Stimulated activated CD8-positive, alpha-beta memory T cell treated with anti-CD3 and anti-CD28 coated beads, Interleukin-7, amount 100 ng/mL, for 48 hours (primary cell): ENCODE measurements at regions not wholly inside any gene's neighbourhood (a gene's known extent, or its start where the extent isn't known, plus 50 kb on each side); places are given as distances from the start of the nearest gene placed in this dataset.
"Not testable (repeated sequence)": the region's sequence is repeated elsewhere in the genome, so short reads cannot be mapped to it uniquely, and the experiment has no call there.

Source experiments
- DNase-seq, 2 donors: peaks; one replicate each; pipeline ENCODE4 v3.0.0-alpha.2; 2020; ENCODE audit warnings: low read depth in 1 of 2; ENCODE audit errors: extremely low read depth in 1 of 2

GRCh38 chr2:48180557-48180956 lies 133.9 kb upstream of the FOXN2 start:
- DNase-seq = no peak

DNA sequence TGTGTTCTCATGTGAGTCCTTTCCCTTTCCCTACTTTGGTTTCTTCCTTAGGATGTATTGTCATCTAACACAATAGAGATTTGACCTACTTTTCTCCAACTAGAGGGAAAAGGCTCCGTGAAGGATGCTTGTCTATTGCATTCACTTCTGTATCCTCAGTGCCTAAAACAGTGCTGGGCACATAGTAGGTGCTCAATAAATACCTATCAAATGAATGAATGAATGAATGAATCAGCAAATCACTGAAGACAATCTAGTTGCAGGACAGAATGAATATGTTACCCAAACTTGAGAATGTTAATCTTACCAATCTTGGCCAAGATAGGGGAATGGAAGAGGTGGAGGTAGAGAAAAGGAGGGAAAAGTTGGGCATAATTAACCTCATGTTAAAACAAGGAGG lies 131.2 kb upstream of the FOXN2 start:
- DNase-seq = no peak

- no peak for DNase-seq
Measured at GRCh38 chr2:48183991-48184390, 130.5 kb upstream of the FOXN2 start.

DNA sequence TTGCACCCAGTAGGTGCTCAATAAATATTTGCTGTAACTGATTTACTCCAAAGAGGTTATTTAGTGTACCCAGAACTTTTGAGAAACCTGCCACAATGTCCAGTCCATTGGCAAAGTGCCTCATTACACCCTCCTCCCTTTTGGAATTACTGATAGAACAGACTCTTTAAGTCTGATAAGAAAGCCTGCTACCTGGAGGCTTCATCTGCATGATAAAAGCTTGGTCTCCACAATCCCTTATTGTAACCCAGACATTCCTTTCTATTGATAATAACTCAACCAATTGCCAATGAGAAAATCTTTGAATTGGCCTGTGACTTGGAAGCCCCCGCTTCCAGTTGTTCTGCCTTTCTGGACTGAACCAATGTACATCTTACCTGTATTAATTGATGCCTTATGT lies 127.0 kb upstream of the FOXN2 start:
- DNase-seq = no peak

DNA sequence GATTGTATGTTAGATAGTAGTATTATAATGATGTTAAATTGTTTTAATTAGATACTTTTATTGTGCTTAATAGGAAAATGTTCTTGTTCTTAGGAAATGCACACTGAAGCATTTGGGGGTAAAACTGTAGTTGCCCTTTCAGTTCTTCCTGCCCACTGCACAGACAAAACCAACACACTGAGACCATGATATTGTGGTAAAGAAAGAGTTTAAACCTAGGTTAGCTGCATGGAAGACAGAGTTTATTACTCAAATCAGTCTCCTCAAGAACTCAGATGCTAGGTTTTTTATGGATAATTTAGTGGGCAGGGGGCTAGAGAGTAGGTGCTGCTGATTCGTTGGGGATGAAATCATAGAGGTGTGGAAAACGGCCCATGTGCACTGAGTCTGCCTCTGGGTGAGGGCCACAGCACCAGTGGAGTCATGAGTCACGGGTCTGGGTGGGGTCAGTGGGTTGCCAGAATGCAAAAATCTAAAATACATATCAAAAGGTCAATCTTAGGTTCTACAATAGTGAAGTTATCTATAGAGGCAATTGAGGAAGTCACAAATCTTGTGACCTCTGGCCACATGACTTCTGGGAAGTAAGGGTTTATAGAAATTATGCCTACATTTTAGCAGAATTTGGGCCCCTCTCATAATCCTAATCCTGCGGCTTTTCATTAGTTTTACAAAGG lies 124.8 kb upstream of the FOXN2 start:
- DNase-seq = no peak

- no peak for DNase-seq
Measured at GRCh38 chr2:48190230-48190629, 124.3 kb upstream of the FOXN2 start.

- no peak for DNase-seq
Measured at GRCh38 chr2:48194641-48195040, 119.8 kb upstream of the FOXN2 start.

- DNase-seq = no peak
Measured at GRCh38 chr2:48195169-48195568, 119.3 kb upstream of the FOXN2 start.

GRCh38 chr2:48197618-48198017 lies 116.9 kb upstream of the FOXN2 start:
- DNase-seq = no peak

GRCh38 chr2:48198371-48198770 lies 116.1 kb upstream of the FOXN2 start:
- DNase-seq = no peak

DNA sequence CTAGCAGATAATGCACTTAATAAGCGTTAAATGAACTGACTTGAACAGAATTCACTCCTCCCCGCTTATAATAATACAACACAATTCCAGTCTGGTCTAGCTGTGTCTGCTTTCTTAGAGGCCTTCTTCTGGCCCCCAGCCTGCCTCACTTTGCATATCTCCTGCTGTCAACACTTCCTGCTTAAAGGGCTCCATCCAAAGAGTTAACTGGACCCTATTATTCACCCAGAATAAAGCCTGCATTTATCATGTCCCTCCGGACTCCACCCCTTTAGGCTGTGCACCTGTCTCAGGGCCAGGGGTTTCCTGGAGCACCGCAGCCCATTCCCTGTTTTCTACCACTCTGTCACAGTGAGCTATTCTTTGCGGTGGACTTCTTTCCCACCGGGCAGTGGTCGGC lies 115.4 kb upstream of the FOXN2 start:
- DNase-seq = no peak

DNA sequence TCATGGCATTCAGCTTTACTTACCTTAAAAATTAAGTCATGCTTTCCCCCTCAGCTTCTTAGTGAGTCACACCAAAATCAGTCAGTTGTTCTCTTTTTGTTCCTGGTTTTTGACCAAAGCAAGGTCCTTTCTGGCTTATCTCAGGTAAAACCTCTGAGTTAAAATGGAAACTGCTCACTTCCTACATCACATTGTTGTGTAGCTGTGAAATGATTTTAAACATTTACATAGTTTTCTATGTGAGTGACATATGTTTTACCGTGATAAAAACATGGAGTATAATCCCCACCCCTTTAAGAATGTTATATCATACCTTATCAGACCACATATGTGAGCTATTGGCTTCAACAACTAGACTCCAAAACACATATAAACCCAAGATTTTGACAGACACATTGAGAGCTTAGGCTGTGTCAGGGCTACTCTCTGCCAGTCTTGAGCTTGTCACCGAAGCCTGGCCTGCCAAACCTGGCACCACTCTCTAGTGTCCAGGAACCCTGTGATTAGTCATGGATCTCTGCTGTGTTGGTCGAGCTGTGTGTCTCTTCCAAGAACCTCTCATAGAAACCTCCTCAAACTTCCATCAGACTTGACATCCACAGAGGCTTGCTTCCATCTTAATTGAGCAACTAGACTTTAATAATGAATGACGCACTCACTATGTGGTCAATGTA lies 113.7 kb upstream of the FOXN2 start:
- no peak for DNase-seq

DNA sequence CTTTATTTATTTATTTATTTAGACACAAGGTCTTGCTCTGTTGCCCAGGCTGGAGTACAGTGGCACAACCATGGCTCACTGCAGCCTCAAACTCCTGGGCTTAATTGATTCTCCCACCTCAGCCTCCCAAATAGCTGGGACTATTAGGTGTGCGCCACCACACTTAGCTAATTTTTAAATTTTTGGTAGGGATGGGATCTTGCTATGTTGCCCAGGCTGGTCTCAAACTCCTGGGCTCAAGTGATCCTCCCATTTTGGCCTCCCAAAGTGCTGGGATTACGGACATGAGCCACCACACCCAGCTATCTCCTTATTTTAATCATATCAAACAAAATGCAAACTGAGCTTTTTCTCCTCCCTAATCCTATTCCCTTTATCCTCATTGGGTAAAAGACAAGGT lies 113.0 kb upstream of the FOXN2 start:
- DNase-seq = not testable (repeated sequence)

DNA sequence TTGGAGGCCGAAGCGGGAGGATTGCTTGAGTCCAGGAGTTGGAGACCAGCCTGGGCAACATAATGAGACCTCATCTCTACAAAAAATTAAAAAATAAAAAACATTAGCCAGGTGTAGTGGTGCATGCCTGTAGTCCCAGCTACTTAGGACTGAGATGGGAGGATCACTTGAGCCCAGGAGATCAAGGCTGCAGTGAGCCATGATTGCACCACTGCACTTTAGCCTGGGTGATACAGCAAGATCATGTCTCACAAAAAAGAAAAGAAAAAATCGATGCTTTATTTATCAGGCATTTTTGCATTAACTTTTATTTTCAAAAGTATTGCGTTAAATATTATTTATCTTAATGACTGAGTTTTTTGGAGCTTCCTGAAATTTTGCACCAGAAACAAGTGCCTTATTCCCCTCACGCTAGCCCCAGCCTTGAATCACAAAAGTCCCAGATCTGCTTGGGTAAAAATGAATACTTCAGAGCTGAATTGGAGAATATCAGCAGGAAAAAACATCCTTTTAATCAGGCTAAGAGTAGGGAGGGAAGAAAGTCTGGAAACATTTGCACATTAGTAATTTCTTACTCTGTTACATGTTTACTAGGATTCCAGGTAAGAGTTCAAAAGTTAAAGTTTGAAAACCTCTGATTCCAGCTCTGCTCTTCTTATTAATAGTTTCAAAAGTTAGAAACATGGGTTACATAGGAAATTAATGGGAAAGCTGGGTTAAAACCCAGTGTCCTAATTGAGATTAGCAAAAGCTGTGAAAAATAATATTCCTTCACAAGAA lies 111.4 kb upstream of the FOXN2 start:
- no peak for DNase-seq

DNA sequence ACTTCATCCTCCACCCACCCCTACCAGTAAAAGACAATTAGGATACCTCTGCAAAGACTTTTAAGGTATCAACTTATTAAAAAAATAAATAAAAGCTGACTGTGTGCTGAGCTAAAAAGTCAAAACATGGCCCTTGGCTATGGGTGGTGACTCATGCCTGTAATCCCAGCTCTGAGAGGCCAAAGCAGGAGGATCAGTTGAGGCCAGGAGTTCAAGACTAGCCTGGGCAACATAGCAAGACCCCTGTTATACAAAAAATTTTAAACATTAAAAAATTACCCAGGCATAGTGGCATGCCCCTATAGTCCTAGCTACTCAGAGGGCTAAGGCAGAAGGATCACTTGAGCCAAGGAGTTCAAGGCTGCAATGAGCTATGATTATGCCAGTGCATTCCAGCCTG lies 110.8 kb upstream of the FOXN2 start:
- DNase-seq = no peak

GRCh38 chr2:48204750-48205136 lies 109.7 kb upstream of the FOXN2 start:
- DNase-seq = no peak

DNA sequence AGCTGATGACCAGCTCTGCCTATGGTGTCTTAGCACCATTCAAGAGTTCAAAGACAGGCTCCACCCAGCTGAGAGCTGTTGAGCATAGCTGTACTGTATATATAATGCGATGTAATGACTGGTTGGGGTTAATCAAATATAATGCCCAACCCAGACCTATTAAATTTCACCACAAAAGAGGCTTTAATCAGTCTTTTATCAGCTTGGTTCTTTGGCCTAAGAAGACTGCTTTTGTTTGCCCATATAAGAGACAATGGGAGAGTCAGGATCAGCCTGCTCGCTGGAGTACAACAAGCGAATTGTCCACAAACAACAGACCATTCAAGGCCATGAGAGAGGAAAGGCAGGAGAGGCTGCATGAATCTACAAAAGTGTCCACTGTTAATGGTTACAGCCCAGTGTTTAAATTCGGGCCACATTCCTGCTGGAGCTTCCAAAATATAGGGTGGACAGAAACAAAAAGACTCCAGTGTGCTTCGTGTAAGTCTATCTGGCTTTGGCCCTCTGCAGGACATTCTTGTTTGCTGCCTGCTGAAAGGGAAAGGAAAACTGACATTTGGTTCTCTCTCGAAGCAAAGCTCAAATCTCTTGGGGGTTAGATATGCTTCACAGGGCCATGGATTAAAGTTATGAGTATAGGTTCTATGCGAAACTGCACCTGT lies 109.2 kb upstream of the FOXN2 start:
- DNase-seq = no peak

DNA sequence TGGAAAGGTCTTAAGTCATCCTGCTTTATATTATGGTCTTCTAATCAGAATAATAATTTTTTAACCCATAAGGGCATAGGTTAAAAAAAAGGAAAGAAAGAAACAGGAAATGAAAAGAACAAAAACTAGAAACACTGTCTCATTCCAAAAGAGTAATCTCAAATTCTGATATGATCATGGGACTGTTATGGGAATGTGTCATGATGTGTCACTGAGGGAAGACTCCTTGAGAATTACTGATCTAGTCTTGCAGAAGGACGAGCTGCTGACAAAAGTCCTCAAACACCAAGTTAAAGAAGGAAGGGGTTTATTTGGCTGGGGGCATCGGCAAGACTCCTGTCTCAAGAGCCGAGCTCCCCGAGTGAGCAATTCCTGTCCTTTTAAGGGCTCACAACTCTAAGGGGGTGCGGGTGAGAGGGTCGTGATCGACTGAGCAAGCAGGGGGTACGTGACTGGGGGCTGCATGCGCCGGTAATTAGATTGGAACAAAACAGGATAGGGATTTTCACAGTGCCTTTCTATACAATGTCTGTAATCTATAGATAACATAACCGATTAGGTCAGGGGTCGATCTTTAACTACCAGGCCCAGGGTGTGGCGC lies 108.3 kb upstream of the FOXN2 start:
- DNase-seq = not testable (repeated sequence)

- DNase-seq = no peak
Measured at GRCh38 chr2:48207201-48207641, 107.3 kb upstream of the FOXN2 start.

- DNase-seq = no peak
Measured at GRCh38 chr2:48207851-48208250, 106.6 kb upstream of the FOXN2 start.
